Thyroid gland (tissue), 4 donors: ENCODE measurements at regions not wholly inside any gene's neighbourhood (a gene's known extent, or its start where the extent isn't known, plus 50 kb on each side); places are given as distances from the start of the nearest gene placed in this dataset.

ENCODE experiments used
- CTCF ChIP-seq, 6 experiments: fragments of 200-600 bp in 3 of 6; fragments of 450-650 bp in 3 of 6; sonication (generic) in 3 of 6; IDR thresholded peaks; one replicate each; pipeline ENCODE4 v1.5.1; 2016 to 2019; ENCODE audit warnings: antibody characterized with exemption in 6 of 6, mild to moderate bottlenecking in 2 of 6, inconsistent platforms in 1 of 6, moderate library complexity in 1 of 6
- POLR2A ChIP-seq, 2 donors: fragments of 450-650 bp; IDR thresholded peaks; one replicate each; pipeline ENCODE4 v1.6.1; 2017; ENCODE audit warnings: antibody characterized with exemption in 2 of 2, mild to moderate bottlenecking in 2 of 2, moderate library complexity in 1 of 2

- no peak for TF ChIP-seq CTCF (IDR thresholded peaks at IDR 0.05)
- TF ChIP-seq POLR2A (IDR thresholded peaks at IDR 0.05), result no peak
These were observed 133.0 kb downstream of the SAMD5 start for GRCh38 chr6:147641511-147641910.
